WERI-Rb-1 (cell line): ENCODE measurements at regions not wholly inside any gene's neighbourhood (a gene's known extent, or its start where the extent isn't known, plus 50 kb on each side); places are given as distances from the start of the nearest gene placed in this dataset.
A peak's percentile ranks its signal among the peaks of the same experiment; 100 is the strongest.

Experiments
- DNase-seq: peaks from one replicate; pipeline ENCODE4 v3.0.0-alpha.2; 2020
- H3K27ac ChIP-seq: fragments of 250-450 bp; sonication (Bioruptor Pico); 2 replicates; pipeline ENCODE4 v1.5.1; 2020; ENCODE audit warnings: mild to moderate bottlenecking, moderate library complexity
- H3K27me3 ChIP-seq: fragments of 250-450 bp; sonication (Bioruptor Pico); 2 replicates; pipeline ENCODE4 v1.5.1; 2021; ENCODE audit warnings: mild to moderate bottlenecking, low read depth, moderate library complexity; ENCODE audit not compliant: insufficient read depth, severe bottlenecking
- H3K36me3 ChIP-seq: fragments of 250-450 bp; sonication (Bioruptor Pico); 2 replicates; pipeline ENCODE4 v1.5.1; 2020; ENCODE audit warnings: mild to moderate bottlenecking, moderate library complexity
- H3K4me3 ChIP-seq: 2 replicates; pipeline ENCODE4 v1.5.1; 2011; ENCODE audit warnings: low read depth, mild to moderate bottlenecking, control low read depth, low read length
- H3K9me3 ChIP-seq: fragments of 250-450 bp; sonication (Bioruptor Pico); 2 replicates; pipeline ENCODE4 v1.5.1; 2021; ENCODE audit warnings: mild to moderate bottlenecking, moderate library complexity; ENCODE audit not compliant: severe bottlenecking
- TF ChIP-seq, protein P1 (sequence below): IDR thresholded peaks from 2 replicates; pipeline ENCODE4 v1.5.1; 2011; ENCODE audit warnings: low read depth, mild to moderate bottlenecking, control low read depth, inconsistent platforms, low read length

- H3K27ac ChIP-seq, result no peak overlapping the region
- no peaks in the 10 kb centered on the region for H3K9me3 ChIP-seq
- DNase-seq, result no peak
- TF ChIP-seq, protein P1, sequence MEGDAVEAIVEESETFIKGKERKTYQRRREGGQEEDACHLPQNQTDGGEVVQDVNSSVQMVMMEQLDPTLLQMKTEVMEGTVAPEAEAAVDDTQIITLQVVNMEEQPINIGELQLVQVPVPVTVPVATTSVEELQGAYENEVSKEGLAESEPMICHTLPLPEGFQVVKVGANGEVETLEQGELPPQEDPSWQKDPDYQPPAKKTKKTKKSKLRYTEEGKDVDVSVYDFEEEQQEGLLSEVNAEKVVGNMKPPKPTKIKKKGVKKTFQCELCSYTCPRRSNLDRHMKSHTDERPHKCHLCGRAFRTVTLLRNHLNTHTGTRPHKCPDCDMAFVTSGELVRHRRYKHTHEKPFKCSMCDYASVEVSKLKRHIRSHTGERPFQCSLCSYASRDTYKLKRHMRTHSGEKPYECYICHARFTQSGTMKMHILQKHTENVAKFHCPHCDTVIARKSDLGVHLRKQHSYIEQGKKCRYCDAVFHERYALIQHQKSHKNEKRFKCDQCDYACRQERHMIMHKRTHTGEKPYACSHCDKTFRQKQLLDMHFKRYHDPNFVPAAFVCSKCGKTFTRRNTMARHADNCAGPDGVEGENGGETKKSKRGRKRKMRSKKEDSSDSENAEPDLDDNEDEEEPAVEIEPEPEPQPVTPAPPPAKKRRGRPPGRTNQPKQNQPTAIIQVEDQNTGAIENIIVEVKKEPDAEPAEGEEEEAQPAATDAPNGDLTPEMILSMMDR, result no peak
- H3K27me3 ChIP-seq, result no peaks in the 10 kb centered on the region
- peaks cover 9% of the 10 kb centered on the region; the same call in 1 of the 2 replicates for H3K36me3 ChIP-seq
- no peak overlapping the region for H3K4me3 ChIP-seq
Observed at GRCh38 chr17:79154951-79155585, 80.4 kb downstream of the ENGASE start.

DNA sequence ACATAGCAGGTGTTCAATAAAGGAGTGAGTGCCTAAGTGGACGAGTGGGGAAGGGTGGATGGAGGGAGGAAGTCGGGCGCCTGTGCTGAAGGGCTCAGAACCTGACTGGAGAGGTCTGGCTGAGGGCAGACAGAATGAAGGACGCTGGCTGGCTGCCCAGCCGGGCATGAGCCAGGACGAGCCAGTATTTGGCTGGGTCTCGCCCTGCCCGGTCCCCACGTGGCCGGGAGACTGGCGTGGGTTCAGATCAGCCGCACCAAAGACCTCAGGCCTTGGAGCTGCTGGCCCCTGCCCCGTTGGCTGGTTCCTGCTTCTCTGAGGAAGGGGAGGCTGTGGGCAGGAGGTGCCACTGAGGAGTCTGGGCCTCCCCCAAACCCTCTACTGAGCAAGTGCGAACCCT, 79.8 kb downstream of the ENGASE start:
- no peak overlapping the region for H3K4me3 ChIP-seq
- H3K27ac ChIP-seq, result no peak overlapping the region
- no peaks in the 10 kb centered on the region for H3K9me3 ChIP-seq
- TF ChIP-seq, protein P1, result no peak
- DNase-seq, result no peak
- H3K36me3 ChIP-seq, result peaks cover 9% of the 10 kb centered on the region
- H3K27me3 ChIP-seq, result no peaks in the 10 kb centered on the region

DNA sequence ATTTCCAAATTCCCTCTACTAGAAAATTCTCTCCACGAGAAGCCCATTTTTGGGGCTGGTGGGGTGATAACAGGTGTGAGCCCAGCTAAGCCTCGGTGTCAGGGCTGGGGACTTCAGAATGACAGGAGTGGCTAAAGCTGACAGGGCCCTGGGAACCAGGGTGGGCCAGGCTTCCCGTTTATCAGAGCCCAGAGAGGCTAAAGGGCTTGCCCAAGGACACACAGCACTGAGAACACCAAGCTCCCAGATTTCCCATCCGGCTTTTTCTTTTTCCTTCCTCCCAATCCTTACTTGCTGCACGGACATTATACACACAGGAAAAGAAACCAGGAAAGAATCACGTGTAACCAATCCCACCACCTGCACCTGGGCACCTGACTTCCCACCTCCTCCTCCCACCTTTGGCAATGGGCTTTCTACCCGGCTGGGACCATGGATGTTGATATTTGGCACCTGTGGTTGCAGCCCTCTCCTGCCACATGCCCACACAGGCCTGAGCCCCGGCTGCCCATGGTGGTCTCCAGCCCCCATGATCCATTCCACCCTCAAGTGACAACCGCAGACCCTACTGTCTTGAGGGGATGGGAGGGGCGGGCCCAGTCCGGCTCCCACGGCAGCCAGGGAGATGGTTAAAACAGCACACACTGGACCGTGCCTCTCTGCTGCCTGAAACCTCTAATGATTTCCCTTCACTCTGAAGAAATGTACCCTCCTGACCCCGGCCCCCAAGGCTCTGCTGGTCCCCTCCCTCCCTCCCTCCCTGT, 78.9 kb downstream of the ENGASE start:
- TF ChIP-seq, protein P1, result no peak
- H3K27ac ChIP-seq, result no peak overlapping the region
- peaks cover 5% of the 10 kb centered on the region for H3K36me3 ChIP-seq
- no peaks in the 10 kb centered on the region for H3K27me3 ChIP-seq
- no peak overlapping the region for H3K4me3 ChIP-seq
- DNase-seq, result no peak
- H3K9me3 ChIP-seq, result no peaks in the 10 kb centered on the region

DNA sequence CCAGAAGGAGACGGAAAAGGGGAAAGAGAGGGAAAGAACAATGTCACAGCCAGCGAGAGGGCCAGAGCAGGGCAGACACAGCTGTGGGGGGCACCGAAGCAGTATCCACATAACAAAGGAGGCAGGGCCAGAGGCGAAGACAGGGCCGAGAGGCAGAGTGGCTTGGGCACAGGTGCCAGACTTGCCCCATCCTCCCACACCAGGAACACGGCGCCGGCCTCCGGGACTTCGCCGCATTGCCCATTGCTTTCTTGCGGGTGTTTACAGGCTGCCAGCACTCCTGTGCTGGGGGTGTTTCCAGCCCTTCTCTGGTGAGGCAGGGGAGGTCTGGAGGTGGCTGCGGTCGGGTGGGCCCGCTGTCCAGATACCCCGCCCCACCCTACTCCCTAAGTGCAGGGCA, 78.0 kb downstream of the ENGASE start:
- TF ChIP-seq, protein P1, result no peak
- Histone ChIP-seq H3K4me3 (no peak overlapping the region), H3K9me3 (no peaks in the 10 kb centered on the region), H3K27me3 (no peaks in the 10 kb centered on the region), H3K36me3 (peaks cover 5% of the 10 kb centered on the region), H3K27ac (no peak overlapping the region)
- DNase-seq, result no peak

GRCh38 chr17:79152110-79152509, 77.5 kb downstream of the ENGASE start:
- no peaks in the 10 kb centered on the region for H3K27me3 ChIP-seq
- DNase-seq, result no peak
- TF ChIP-seq, protein P1, result no peak

GRCh38 chr17:79150799-79151198, 76.2 kb downstream of the ENGASE start:
- H3K27ac ChIP-seq, result no peak overlapping the region; the same call in 1 of the 2 replicates
- DNase-seq, result no peak
- no peak overlapping the region for H3K4me3 ChIP-seq
- no peaks in the 10 kb centered on the region for H3K27me3 ChIP-seq
- H3K9me3 ChIP-seq, result no peaks in the 10 kb centered on the region
- TF ChIP-seq, protein P1, result no peak
- H3K36me3 ChIP-seq, result peaks cover 9% of the 10 kb centered on the region

More at GRCh38 chr17:79152110-79152509, 77.5 kb downstream of the ENGASE start:
- no peak overlapping the region for H3K4me3 ChIP-seq
- H3K36me3 ChIP-seq, result peaks cover 8% of the 10 kb centered on the region
- no peaks in the 10 kb centered on the region for H3K9me3 ChIP-seq
- peak overlapping the region; percentile 11; the same call in 1 of the 2 replicates for H3K27ac ChIP-seq
